ENCODE measurements at regions not wholly inside any gene's neighbourhood (a gene's known extent, or its start where the extent isn't known, plus 50 kb on each side); places are given as distances from the start of the nearest gene placed in this dataset.

- DNase-seq: no peak
Observed at GRCh38 chr12:62098132-62098531, 162.1 kb upstream of the USP15 start.

GRCh38 chr12:62103748-62104147 lies 156.5 kb upstream of the USP15 start:
- DNase-seq: no peak

GRCh38 chr12:62106547-62107185 lies 153.5 kb upstream of the USP15 start:
- no peak for DNase-seq

- no peak for DNase-seq
Observed at GRCh38 chr12:62113366-62114011, 146.7 kb upstream of the USP15 start.

GRCh38 chr12:62116986-62117385 lies 143.2 kb upstream of the USP15 start:
- no peak for DNase-seq

- DNase-seq: peak; percentile 3 to 25
Observed at GRCh38 chr12:62123721-62124203, 136.4 kb upstream of the USP15 start.

GRCh38 chr12:62127516-62127915 lies 132.7 kb upstream of the USP15 start:
- no peak for DNase-seq

GRCh38 chr12:62128175-62128975 lies 131.8 kb upstream of the USP15 start:
- DNase-seq: no peak

- DNase-seq: no peak
Observed at GRCh38 chr12:62129291-62129690, 130.9 kb upstream of the USP15 start.

GRCh38 chr12:62130402-62130801 lies 129.8 kb upstream of the USP15 start:
- no peak for DNase-seq

- DNase-seq: no peak
Observed at GRCh38 chr12:62130834-62131552, 129.2 kb upstream of the USP15 start.

GRCh38 chr12:62133440-62133839 lies 126.8 kb upstream of the USP15 start:
- no peak for DNase-seq

- no peak for DNase-seq
Observed at GRCh38 chr12:62135553-62136200, 124.5 kb upstream of the USP15 start.

- DNase-seq: no peak
Observed at GRCh38 chr12:62136496-62136895, 123.7 kb upstream of the USP15 start.

GRCh38 chr12:62138527-62138926 lies 121.7 kb upstream of the USP15 start:
- no peak for DNase-seq

GRCh38 chr12:62146318-62146717 lies 113.9 kb upstream of the USP15 start:
- no peak for DNase-seq

GRCh38 chr12:62158013-62158412 lies 102.2 kb upstream of the USP15 start:
- no peak for DNase-seq

GRCh38 chr12:62158461-62159360 lies 101.5 kb upstream of the USP15 start:
- no peak for DNase-seq

- no peak for DNase-seq
Observed at GRCh38 chr12:62162214-62162613, 98.0 kb upstream of the USP15 start.

GRCh38 chr12:62163368-62163767 lies 96.8 kb upstream of the USP15 start:
- no peak for DNase-seq

GRCh38 chr12:62164036-62164435 lies 96.2 kb upstream of the USP15 start:
- no peak for DNase-seq

GRCh38 chr12:62166525-62166924 lies 93.7 kb upstream of the USP15 start:
- DNase-seq: no peak

All from activated CD4-positive, alpha-beta T cell treated with anti-CD3 and anti-CD28 coated beads, Interleukin-2, amount 50 U/mL, for 4 hours (primary cell).